ENCODE measurements at regions not wholly inside any gene's neighbourhood (a gene's known extent, or its start where the extent isn't known, plus 50 kb on each side); places are given as distances from the start of the nearest gene placed in this dataset.
A peak's percentile ranks its signal among the peaks of the same experiment; 100 is the strongest.

- DNase-seq (ENCODE audit: low spot score), result no peak
Observed at GRCh38 chr20:57896563-57896962, 186.7 kb upstream of the PMEPA1 start.

- DNase-seq (ENCODE audit: low spot score), result no peak
Observed at GRCh38 chr20:57896017-57896416, 186.2 kb upstream of the PMEPA1 start.

GRCh38 chr20:57895161-57895855 lies 185.5 kb upstream of the PMEPA1 start:
- DNase-seq (ENCODE audit: low spot score), result no peak

GRCh38 chr20:57894522-57894921 lies 184.7 kb upstream of the PMEPA1 start:
- no peak for DNase-seq (ENCODE audit: low spot score)

- no peak for DNase-seq (ENCODE audit: low spot score)
Observed at GRCh38 chr20:57894096-57894495, 184.3 kb upstream of the PMEPA1 start.

GRCh38 chr20:57893366-57893999 lies 183.7 kb upstream of the PMEPA1 start:
- DNase-seq (ENCODE audit: low spot score), result no peak

GRCh38 chr20:57892471-57892870 lies 182.7 kb upstream of the PMEPA1 start:
- no peak for DNase-seq (ENCODE audit: low spot score)

GRCh38 chr20:57891014-57891413 lies 181.2 kb upstream of the PMEPA1 start:
- no peak for DNase-seq (ENCODE audit: low spot score)

- no peak for DNase-seq (ENCODE audit: low spot score)
Observed at GRCh38 chr20:57890202-57890800, 180.5 kb upstream of the PMEPA1 start.

- DNase-seq (ENCODE audit: low spot score), result no peak
Observed at GRCh38 chr20:57888591-57888990, 178.8 kb upstream of the PMEPA1 start.

GRCh38 chr20:57884956-57885355 lies 175.1 kb upstream of the PMEPA1 start:
- DNase-seq (ENCODE audit: low spot score), result no peak

- no peak for DNase-seq (ENCODE audit: low spot score)
Observed at GRCh38 chr20:57883761-57884160, 173.9 kb upstream of the PMEPA1 start.

GRCh38 chr20:57883224-57883623 lies 173.4 kb upstream of the PMEPA1 start:
- DNase-seq (ENCODE audit: low spot score), result no peak

GRCh38 chr20:57882451-57883161 lies 172.8 kb upstream of the PMEPA1 start:
- peak; percentile 73 for DNase-seq (ENCODE audit: low spot score)

GRCh38 chr20:57881466-57882385 lies 171.9 kb upstream of the PMEPA1 start:
- peak; percentile 43 for DNase-seq (ENCODE audit: low spot score)

GRCh38 chr20:57880571-57880892 lies 170.7 kb upstream of the PMEPA1 start:
- no peak for DNase-seq (ENCODE audit: low spot score)

GRCh38 chr20:57879779-57880570 lies 170.2 kb upstream of the PMEPA1 start:
- DNase-seq (ENCODE audit: low spot score), result peak; percentile 62

GRCh38 chr20:57879437-57879778 lies 169.6 kb upstream of the PMEPA1 start:
- no peak for DNase-seq (ENCODE audit: low spot score)

GRCh38 chr20:57878786-57879424 lies 169.1 kb upstream of the PMEPA1 start:
- no peak for DNase-seq (ENCODE audit: low spot score)

GRCh38 chr20:57877995-57878394 lies 168.2 kb upstream of the PMEPA1 start:
- no peak for DNase-seq (ENCODE audit: low spot score)
